PFSK-1 (cell line): ENCODE measurements at regions not wholly inside any gene's neighbourhood (a gene's known extent, or its start where the extent isn't known, plus 50 kb on each side); places are given as distances from the start of the nearest gene placed in this dataset.

ENCODE experiments used
- FOXP2 ChIP-seq: optimal IDR thresholded peaks from 2 replicates; pipeline ENCODE3; 2011; ENCODE audit warnings: borderline replicate concordance, control low read depth, inconsistent platforms; ENCODE audit not compliant: insufficient read depth; ENCODE audit errors: extremely low read length, extremely low read depth
- POLR2AphosphoS5 ChIP-seq: IDR thresholded peaks from 2 replicates; pipeline ENCODE4 v1.6.1; 2012; ENCODE audit warnings: low read depth, mild to moderate bottlenecking, control low read depth, low read length, moderate library complexity
- SIN3A ChIP-seq: IDR thresholded peaks from 2 replicates; pipeline ENCODE4 v1.6.1; 2012; ENCODE audit warnings: mild to moderate bottlenecking, low read length, moderate library complexity, borderline replicate concordance; ENCODE audit not compliant: insufficient read depth
- TAF1 ChIP-seq: IDR thresholded peaks from 2 replicates; pipeline ENCODE4 v1.6.1; 2012; ENCODE audit warnings: low read length, control low read depth, borderline replicate concordance; ENCODE audit not compliant: insufficient read depth
- TF ChIP-seq, protein P1 (sequence below), 2 experiments: IDR thresholded peaks; 2 replicates each; pipeline versions ENCODE4 v1.6.1 to v1.8.0; 2011 to 2012; ENCODE audit warnings: low read depth in 2 of 2, low read length in 2 of 2, control low read depth in 1 of 2, inconsistent platforms in 1 of 2, mild to moderate bottlenecking in 1 of 2, moderate library complexity in 1 of 2; ENCODE audit not compliant: insufficient read depth in 1 of 2

GRCh38 chr12:124392667-124393413 is 97.9 kb downstream of the RFLNA start:
- no peak for TF ChIP-seq POLR2AphosphoS5
- no peak for TF ChIP-seq SIN3A
- TF ChIP-seq, protein P1, sequence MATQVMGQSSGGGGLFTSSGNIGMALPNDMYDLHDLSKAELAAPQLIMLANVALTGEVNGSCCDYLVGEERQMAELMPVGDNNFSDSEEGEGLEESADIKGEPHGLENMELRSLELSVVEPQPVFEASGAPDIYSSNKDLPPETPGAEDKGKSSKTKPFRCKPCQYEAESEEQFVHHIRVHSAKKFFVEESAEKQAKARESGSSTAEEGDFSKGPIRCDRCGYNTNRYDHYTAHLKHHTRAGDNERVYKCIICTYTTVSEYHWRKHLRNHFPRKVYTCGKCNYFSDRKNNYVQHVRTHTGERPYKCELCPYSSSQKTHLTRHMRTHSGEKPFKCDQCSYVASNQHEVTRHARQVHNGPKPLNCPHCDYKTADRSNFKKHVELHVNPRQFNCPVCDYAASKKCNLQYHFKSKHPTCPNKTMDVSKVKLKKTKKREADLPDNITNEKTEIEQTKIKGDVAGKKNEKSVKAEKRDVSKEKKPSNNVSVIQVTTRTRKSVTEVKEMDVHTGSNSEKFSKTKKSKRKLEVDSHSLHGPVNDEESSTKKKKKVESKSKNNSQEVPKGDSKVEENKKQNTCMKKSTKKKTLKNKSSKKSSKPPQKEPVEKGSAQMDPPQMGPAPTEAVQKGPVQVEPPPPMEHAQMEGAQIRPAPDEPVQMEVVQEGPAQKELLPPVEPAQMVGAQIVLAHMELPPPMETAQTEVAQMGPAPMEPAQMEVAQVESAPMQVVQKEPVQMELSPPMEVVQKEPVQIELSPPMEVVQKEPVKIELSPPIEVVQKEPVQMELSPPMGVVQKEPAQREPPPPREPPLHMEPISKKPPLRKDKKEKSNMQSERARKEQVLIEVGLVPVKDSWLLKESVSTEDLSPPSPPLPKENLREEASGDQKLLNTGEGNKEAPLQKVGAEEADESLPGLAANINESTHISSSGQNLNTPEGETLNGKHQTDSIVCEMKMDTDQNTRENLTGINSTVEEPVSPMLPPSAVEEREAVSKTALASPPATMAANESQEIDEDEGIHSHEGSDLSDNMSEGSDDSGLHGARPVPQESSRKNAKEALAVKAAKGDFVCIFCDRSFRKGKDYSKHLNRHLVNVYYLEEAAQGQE (IDR thresholded peaks at IDR 0.05; ENCODE audit: insufficient read depth in 1 of 2, low read depth in 2 of 2, low read length in 2 of 2), result no peak
- TF ChIP-seq TAF1, result no peak
- no peak for TF ChIP-seq FOXP2

DNA sequence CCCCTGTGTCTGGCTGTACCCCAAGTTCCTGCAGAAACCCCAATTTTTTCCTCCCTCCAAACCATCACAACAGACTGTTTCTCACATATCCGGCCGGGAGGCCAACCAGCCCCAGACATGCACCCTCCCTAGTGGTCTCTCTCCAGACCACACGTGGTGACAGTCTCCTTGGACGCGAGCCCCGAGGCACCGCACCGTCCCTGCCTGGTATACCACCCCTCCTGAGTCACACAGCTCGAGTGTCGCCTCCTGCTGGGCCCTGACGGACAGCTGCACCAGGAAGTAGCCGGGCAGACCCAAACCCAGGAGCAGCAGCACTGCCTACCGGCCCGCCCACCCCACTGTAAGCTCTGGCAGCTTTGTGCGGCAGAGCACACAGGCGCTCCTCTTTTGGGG is 97.4 kb downstream of the RFLNA start:
- TF ChIP-seq FOXP2 (no peak), SIN3A (no peak), TAF1 (no peak), POLR2AphosphoS5 (no peak)
- TF ChIP-seq, protein P1 (IDR thresholded peaks at IDR 0.05; ENCODE audit: insufficient read depth in 1 of 2, low read depth in 2 of 2, low read length in 2 of 2), result no peak

- TF ChIP-seq, protein P1 (IDR thresholded peaks at IDR 0.05; ENCODE audit: insufficient read depth in 1 of 2, low read depth in 2 of 2, low read length in 2 of 2), result no peak
- TF ChIP-seq SIN3A, result no peak
- no peak for TF ChIP-seq POLR2AphosphoS5
- no peak for TF ChIP-seq TAF1
- no peak for TF ChIP-seq FOXP2
Observed at GRCh38 chr12:124391340-124392261, 96.7 kb downstream of the RFLNA start.

GRCh38 chr12:124390442-124391097 is 95.7 kb downstream of the RFLNA start:
- TF ChIP-seq POLR2AphosphoS5 (no peak), TAF1 (no peak), SIN3A (no peak), FOXP2 (no peak)
- TF ChIP-seq, protein P1 (IDR thresholded peaks at IDR 0.05; ENCODE audit: insufficient read depth in 1 of 2, low read depth in 2 of 2, low read length in 2 of 2), result no peak
